H1 (cell line): ENCODE measurements at regions not wholly inside any gene's neighbourhood (a gene's known extent, or its start where the extent isn't known, plus 50 kb on each side); places are given as distances from the start of the nearest gene placed in this dataset.

Source experiments
- EGR1 ChIP-seq: IDR thresholded peaks from 2 replicates; pipeline ENCODE4 v1.6.1; 2011; ENCODE audit warnings: low read depth, low read length, borderline replicate concordance
- EZH2 ChIP-seq: fragments of 200-600 bp; sonication (generic); IDR thresholded peaks from 2 replicates; pipeline ENCODE4 v1.7.1; 2012; ENCODE audit warnings: low read depth, mild to moderate bottlenecking, moderate library complexity, low read length, inconsistent platforms; ENCODE audit not compliant: severe bottlenecking
- GABPA ChIP-seq: IDR thresholded peaks from 2 replicates; pipeline ENCODE4 v1.6.1; 2011; ENCODE audit warnings: mild to moderate bottlenecking, low read length, moderate library complexity, borderline replicate concordance; ENCODE audit not compliant: insufficient read depth
- MAFK ChIP-seq: IDR thresholded peaks from 2 replicates; pipeline ENCODE4 v1.6.1; 2012; ENCODE audit warnings: low read depth, mild to moderate bottlenecking, improper control_type of control experiment, low read length
- NRF1 ChIP-seq: IDR thresholded peaks from 2 replicates; pipeline ENCODE4 v1.6.1; 2011; ENCODE audit warnings: mild to moderate bottlenecking, low read depth, low read length, improper control_type of control experiment
- POLR2A ChIP-seq, 2 experiments: IDR thresholded peaks; 1 replicate in 1 of 2; 2 replicates in 1 of 2; pipeline ENCODE4 v1.6.1; 2011; ENCODE audit warnings: low read depth in 2 of 2, low read length in 2 of 2, mild to moderate bottlenecking in 2 of 2; ENCODE audit errors: control extremely low read depth in 1 of 2
- POLR2AphosphoS5 ChIP-seq: IDR thresholded peaks from 2 replicates; pipeline ENCODE4 v1.6.1; 2011; ENCODE audit warnings: low read depth, low read length
- RFX5 ChIP-seq: IDR thresholded peaks from 2 replicates; pipeline ENCODE4 v1.6.1; 2011; ENCODE audit warnings: low read depth, low read length, improper control_type of control experiment, borderline replicate concordance
- SUZ12 ChIP-seq: fragments of 200-600 bp; sonication (generic); IDR thresholded peaks from 2 replicates; pipeline ENCODE4 v1.6.1; 2012; ENCODE audit warnings: mild to moderate bottlenecking, inconsistent platforms, low read length, moderate library complexity, mixed read lengths
- TBP ChIP-seq: IDR thresholded peaks from 2 replicates; pipeline ENCODE4 v1.6.1; 2011; ENCODE audit warnings: low read depth, low read length, improper control_type of control experiment
- TCF12 ChIP-seq: IDR thresholded peaks from 2 replicates; pipeline ENCODE4 v1.6.1; 2011; ENCODE audit warnings: low read depth, mild to moderate bottlenecking, low read length
- TEAD4 ChIP-seq: IDR thresholded peaks from 2 replicates; pipeline ENCODE4 v1.6.1; 2012; ENCODE audit warnings: low read depth, low read length, inconsistent platforms, mixed read lengths
- TF ChIP-seq, protein P1 (sequence below): IDR thresholded peaks from 2 replicates; pipeline ENCODE4 v1.6.1; 2011; ENCODE audit warnings: low read length, improper control_type of control experiment
- TF ChIP-seq, protein P2 (sequence below), 3 experiments: IDR thresholded peaks; 1 replicate in 2 of 3; 2 replicates in 1 of 3; pipeline versions ENCODE4 v1.5.1 to v1.6.1; 2011; ENCODE audit warnings: low read length in 3 of 3, mild to moderate bottlenecking in 3 of 3, inconsistent platforms in 2 of 3, low read depth in 1 of 3, moderate library complexity in 1 of 3; ENCODE audit not compliant: insufficient read depth in 1 of 3; ENCODE audit errors: control extremely low read depth in 1 of 3

DNA sequence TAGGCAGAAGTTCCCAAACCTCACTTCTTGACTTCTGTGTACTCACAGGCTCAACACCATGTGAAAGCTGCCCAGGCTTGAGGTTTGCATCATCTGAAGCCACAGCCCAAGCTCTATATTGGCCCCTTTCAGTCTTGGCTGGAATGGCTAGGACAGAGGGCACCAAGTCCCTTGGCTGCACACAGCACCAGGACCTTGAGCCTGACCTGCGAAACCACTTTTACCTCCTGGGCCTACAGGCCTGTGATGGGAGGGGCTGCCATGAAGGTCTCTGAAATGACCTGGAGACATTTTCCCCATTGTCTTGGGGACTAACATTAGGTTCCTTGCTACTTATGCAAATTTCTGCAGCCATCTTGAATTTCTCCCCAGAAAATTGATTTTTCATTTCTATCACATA lies 288.3 kb upstream of the ZC3H12C start:
- TF ChIP-seq EZH2 (no peak), POLR2A (IDR thresholded peaks at IDR 0.05; ENCODE audit: control extremely low read depth in 1 of 2, low read depth in 2 of 2, low read length in 2 of 2) (no peak), EGR1 (no peak), MAFK (no peak), TEAD4 (no peak), SUZ12 (no peak), RFX5 (no peak), NRF1 (no peak), TCF12 (no peak), POLR2AphosphoS5 (no peak), TBP (no peak), GABPA (no peak)
- TF ChIP-seq, protein P1, sequence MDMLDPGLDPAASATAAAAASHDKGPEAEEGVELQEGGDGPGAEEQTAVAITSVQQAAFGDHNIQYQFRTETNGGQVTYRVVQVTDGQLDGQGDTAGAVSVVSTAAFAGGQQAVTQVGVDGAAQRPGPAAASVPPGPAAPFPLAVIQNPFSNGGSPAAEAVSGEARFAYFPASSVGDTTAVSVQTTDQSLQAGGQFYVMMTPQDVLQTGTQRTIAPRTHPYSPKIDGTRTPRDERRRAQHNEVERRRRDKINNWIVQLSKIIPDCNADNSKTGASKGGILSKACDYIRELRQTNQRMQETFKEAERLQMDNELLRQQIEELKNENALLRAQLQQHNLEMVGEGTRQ, result no peak
- TF ChIP-seq, protein P2, sequence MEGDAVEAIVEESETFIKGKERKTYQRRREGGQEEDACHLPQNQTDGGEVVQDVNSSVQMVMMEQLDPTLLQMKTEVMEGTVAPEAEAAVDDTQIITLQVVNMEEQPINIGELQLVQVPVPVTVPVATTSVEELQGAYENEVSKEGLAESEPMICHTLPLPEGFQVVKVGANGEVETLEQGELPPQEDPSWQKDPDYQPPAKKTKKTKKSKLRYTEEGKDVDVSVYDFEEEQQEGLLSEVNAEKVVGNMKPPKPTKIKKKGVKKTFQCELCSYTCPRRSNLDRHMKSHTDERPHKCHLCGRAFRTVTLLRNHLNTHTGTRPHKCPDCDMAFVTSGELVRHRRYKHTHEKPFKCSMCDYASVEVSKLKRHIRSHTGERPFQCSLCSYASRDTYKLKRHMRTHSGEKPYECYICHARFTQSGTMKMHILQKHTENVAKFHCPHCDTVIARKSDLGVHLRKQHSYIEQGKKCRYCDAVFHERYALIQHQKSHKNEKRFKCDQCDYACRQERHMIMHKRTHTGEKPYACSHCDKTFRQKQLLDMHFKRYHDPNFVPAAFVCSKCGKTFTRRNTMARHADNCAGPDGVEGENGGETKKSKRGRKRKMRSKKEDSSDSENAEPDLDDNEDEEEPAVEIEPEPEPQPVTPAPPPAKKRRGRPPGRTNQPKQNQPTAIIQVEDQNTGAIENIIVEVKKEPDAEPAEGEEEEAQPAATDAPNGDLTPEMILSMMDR (IDR thresholded peaks at IDR 0.05; ENCODE audit: control extremely low read depth in 1 of 3, insufficient read depth in 1 of 3, low read depth in 1 of 3, low read length in 3 of 3), result no peak
